A673 (cell line): ENCODE measurements at regions not wholly inside any gene's neighbourhood (a gene's known extent, or its start where the extent isn't known, plus 50 kb on each side); places are given as distances from the start of the nearest gene placed in this dataset.

Source experiments
- BruUV-seq: library from RNA; stranded (reverse); fragments of 400-500 nt; replicated peaks from 2 replicates; lab custom pipeline; 2021; lab: Mats Ljungman, UMichigan
- CTCF ChIA-PET: fragments of 300-600 bp; sonication (Branson Sonifier 250); formaldehyde crosslinking; loops from one replicate; lab custom pipeline; 2022; ENCODE audit warnings: antibody characterized with exemption; lab: Charles Lee
- POLR2A ChIA-PET: fragments of 300-600 bp; sonication (Branson Sonifier 250); formaldehyde crosslinking; loops from one replicate; lab custom pipeline; 2022; ENCODE audit warnings: antibody characterized with exemption; ENCODE audit not compliant: low non-redundant PET; lab: Charles Lee
- DNase-seq: peaks from one replicate; pipeline ENCODE4 v3.0.0-alpha.2; 2015; ENCODE audit warnings: low spot score
- H3K27ac ChIP-seq: fragments of 200-600 bp; sonication (generic); 2 replicates; pipeline ENCODE4 v1.5.1; 2016; ENCODE audit warnings: mixed run types, low read depth, mild to moderate bottlenecking, mixed read lengths, antibody characterized with exemption, low read length; ENCODE audit not compliant: poor library complexity, severe bottlenecking
- H3K27me3 ChIP-seq: fragments of 200-600 bp; sonication (generic); replicated peaks from 2 replicates; pipeline ENCODE4 v1.6.1; 2017; ENCODE audit warnings: mixed run types, low read depth, mild to moderate bottlenecking, mixed read lengths, antibody characterized with exemption, low read length; ENCODE audit not compliant: insufficient read depth, poor library complexity
- H3K36me3 ChIP-seq: fragments of 200-600 bp; sonication (generic); 2 replicates; pipeline ENCODE4 v1.6.1; 2016; ENCODE audit warnings: mixed run types, mild to moderate bottlenecking, mixed read lengths, antibody characterized with exemption, low read length; ENCODE audit not compliant: insufficient read depth, poor library complexity, severe bottlenecking
- H3K4me1 ChIP-seq: fragments of 200-600 bp; sonication (generic); 2 replicates; pipeline ENCODE4 v1.6.1; 2017; ENCODE audit warnings: mixed run types, mild to moderate bottlenecking, mixed read lengths, antibody characterized with exemption, low read length; ENCODE audit not compliant: insufficient read depth, poor library complexity, severe bottlenecking
- H3K4me3 ChIP-seq: fragments of 200-600 bp; sonication (generic); 2 replicates; pipeline ENCODE4 v1.5.1; 2016; ENCODE audit warnings: low read depth, mixed run types, mild to moderate bottlenecking, mixed read lengths, low read length; ENCODE audit not compliant: poor library complexity, severe bottlenecking
- H3K9me3 ChIP-seq: fragments of 200-600 bp; sonication (generic); 2 replicates; pipeline ENCODE4 v1.6.1; 2016; ENCODE audit warnings: mixed run types, low read depth, mild to moderate bottlenecking, mixed read lengths, antibody characterized with exemption, low read length; ENCODE audit not compliant: poor library complexity, severe bottlenecking
- EZH2 ChIP-seq: fragments of 200-600 bp; sonication (generic); IDR thresholded peaks from 2 replicates; pipeline ENCODE4 v1.6.1; 2017; ENCODE audit warnings: borderline replicate concordance, low read depth, mild to moderate bottlenecking, mixed read lengths, antibody characterized with exemption, low read length; ENCODE audit not compliant: poor library complexity, severe bottlenecking
- intact Hi-C: fragments of 100-400 bp; cut with micrococcal nuclease; formaldehyde crosslinking; loops from one replicate; pipeline ENCODE4 v1.10.0; 2022; ENCODE audit not compliant: unreplicated experiment
- TF ChIP-seq, protein P1 (sequence below): fragments of 300-800, 200-600 bp; sonication (generic); conservative IDR thresholded peaks from 2 replicates; pipeline ENCODE4 v1.5.1; 2017; ENCODE audit warnings: low read depth, mild to moderate bottlenecking, antibody characterized with exemption, low read length, moderate library complexity, mixed read lengths

- TF ChIP-seq EZH2 = no peak
- TF ChIP-seq, protein P1, sequence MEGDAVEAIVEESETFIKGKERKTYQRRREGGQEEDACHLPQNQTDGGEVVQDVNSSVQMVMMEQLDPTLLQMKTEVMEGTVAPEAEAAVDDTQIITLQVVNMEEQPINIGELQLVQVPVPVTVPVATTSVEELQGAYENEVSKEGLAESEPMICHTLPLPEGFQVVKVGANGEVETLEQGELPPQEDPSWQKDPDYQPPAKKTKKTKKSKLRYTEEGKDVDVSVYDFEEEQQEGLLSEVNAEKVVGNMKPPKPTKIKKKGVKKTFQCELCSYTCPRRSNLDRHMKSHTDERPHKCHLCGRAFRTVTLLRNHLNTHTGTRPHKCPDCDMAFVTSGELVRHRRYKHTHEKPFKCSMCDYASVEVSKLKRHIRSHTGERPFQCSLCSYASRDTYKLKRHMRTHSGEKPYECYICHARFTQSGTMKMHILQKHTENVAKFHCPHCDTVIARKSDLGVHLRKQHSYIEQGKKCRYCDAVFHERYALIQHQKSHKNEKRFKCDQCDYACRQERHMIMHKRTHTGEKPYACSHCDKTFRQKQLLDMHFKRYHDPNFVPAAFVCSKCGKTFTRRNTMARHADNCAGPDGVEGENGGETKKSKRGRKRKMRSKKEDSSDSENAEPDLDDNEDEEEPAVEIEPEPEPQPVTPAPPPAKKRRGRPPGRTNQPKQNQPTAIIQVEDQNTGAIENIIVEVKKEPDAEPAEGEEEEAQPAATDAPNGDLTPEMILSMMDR = no peak
- no TSS peak for BruUV-seq
- H3K36me3 ChIP-seq = no peaks in the 10 kb centered on the region
- ChIA-PET POLR2A (no interaction called here), CTCF (interaction anchor here (0.6 kb wide), 1 partner anchor 1663 kb away, joined by 3 read pairs; no protein-coding TSS in a partner anchor)
- intact Hi-C loops = no loop called here
- H3K27ac ChIP-seq = no peak overlapping the region
- no peak for DNase-seq
- H3K4me1 ChIP-seq = no peaks in the 10 kb centered on the region
- H3K27me3 ChIP-seq = no peaks in the 10 kb centered on the region
- no peak overlapping the region for H3K4me3 ChIP-seq
- no peaks in the 10 kb centered on the region for H3K9me3 ChIP-seq
Observed at GRCh38 chr15:31563421-31563820, 236.8 kb downstream of the KLF13 start.

DNA sequence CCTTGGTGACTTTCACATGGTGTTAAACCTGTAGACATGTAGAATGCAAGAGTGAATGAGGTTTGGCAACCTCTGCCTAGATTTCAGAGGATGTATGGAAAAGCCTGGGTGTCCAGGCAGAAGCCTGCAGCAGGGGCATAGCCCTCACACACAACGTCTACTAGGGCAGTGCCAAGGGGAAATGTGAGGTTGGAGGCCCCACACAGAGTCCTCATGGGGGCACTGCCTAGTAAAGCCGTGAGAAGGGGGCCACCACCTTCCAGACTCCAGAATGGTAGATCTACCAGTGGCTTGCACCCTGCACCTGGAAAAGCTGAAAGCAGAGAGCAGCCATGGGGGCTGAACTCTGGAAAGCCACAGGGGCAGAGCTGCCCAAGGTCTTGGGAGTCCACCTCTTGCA is 241.2 kb downstream of the KLF13 start:
- H3K4me1 ChIP-seq = no peaks in the 10 kb centered on the region
- BruUV-seq = no TSS peak
- no peak for DNase-seq
- no peaks in the 10 kb centered on the region for H3K9me3 ChIP-seq
- CTCF ChIA-PET = no interaction called here
- intact Hi-C loops = no loop called here
- H3K27ac ChIP-seq = no peak overlapping the region
- TF ChIP-seq, protein P1 = no peak
- no peak for TF ChIP-seq EZH2
- no peaks in the 10 kb centered on the region for H3K36me3 ChIP-seq
- H3K4me3 ChIP-seq = no peak overlapping the region
- POLR2A ChIA-PET = no interaction called here
- H3K27me3 ChIP-seq = no peaks in the 10 kb centered on the region

GRCh38 chr15:31569836-31570235 is 243.2 kb downstream of the KLF13 start:
- POLR2A ChIA-PET = no interaction called here
- no peak overlapping the region for H3K27ac ChIP-seq
- no peaks in the 10 kb centered on the region for H3K4me1 ChIP-seq
- DNase-seq = no peak
- H3K9me3 ChIP-seq = no peaks in the 10 kb centered on the region
- CTCF ChIA-PET = no interaction called here
- BruUV-seq = no TSS peak
- H3K4me3 ChIP-seq = no peak overlapping the region
- intact Hi-C loops = loop anchor here (10.0 kb wide), 1 partner anchor 295 kb away; no protein-coding TSS in a partner anchor
- H3K27me3 ChIP-seq = no peaks in the 10 kb centered on the region
- TF ChIP-seq, protein P1 = no peak
- no peak for TF ChIP-seq EZH2
- H3K36me3 ChIP-seq = no peaks in the 10 kb centered on the region
